Activated CD8-positive, alpha-beta T cell treated with anti-CD3 and anti-CD28 coated beads for 36 hours (primary cell): ENCODE measurements at regions not wholly inside any gene's neighbourhood (a gene's known extent, or its start where the extent isn't known, plus 50 kb on each side); places are given as distances from the start of the nearest gene placed in this dataset.

Experiments used
- ATAC-seq: fragments of 200-7000 bp; cut with Tn5 transposase; one replicate; pipeline ENCODE4 v1.10.0; 2021; ENCODE audit warnings: mild to moderate bottlenecking, moderate library complexity
- CTCF ChIA-PET: fragments of 350-600 bp; sonication (Branson Sonifier 250); formaldehyde crosslinking; loops from one replicate; lab custom pipeline; 2021; ENCODE audit warnings: antibody characterized with exemption; lab: Charles Lee
- POLR2A ChIA-PET: fragments of 350-600 bp; sonication (Branson Sonifier 250); formaldehyde crosslinking; loops from one replicate; lab custom pipeline; 2021; ENCODE audit warnings: antibody characterized with exemption; lab: Charles Lee
- DNase-seq: peaks from one replicate; pipeline ENCODE4 v3.0.0-alpha.2; 2020
- H3K27ac Mint-ChIP-seq: one replicate; pipeline ENCODE4 v1.8.0; 2021; ENCODE audit warnings: mild to moderate bottlenecking, mixed read lengths
- H3K27me3 Mint-ChIP-seq: one replicate; pipeline ENCODE4 v1.8.0; 2021; ENCODE audit warnings: mixed read lengths
- H3K36me3 Mint-ChIP-seq: one replicate; pipeline ENCODE4 v1.8.0; 2021; ENCODE audit warnings: low read depth, mixed read lengths
- H3K4me1 Mint-ChIP-seq: one replicate; pipeline ENCODE4 v1.8.0; 2021; ENCODE audit warnings: low read depth, mixed read lengths
- H3K4me3 Mint-ChIP-seq: one replicate; pipeline ENCODE4 v1.8.0; 2021; ENCODE audit warnings: mild to moderate bottlenecking, moderate library complexity, mixed read lengths
- H3K9me3 Mint-ChIP-seq: one replicate; pipeline ENCODE4 v1.8.0; 2021; ENCODE audit warnings: mixed read lengths
- CTCF ChIP-seq: fragments of 200-600 bp; IDR thresholded peaks from one replicate; pipeline ENCODE4 v1.8.0; 2022; ENCODE audit warnings: antibody characterized with exemption, mild to moderate bottlenecking
- intact Hi-C: fragments of 100-400 bp; cut with micrococcal nuclease; formaldehyde crosslinking; loops from one replicate; pipeline ENCODE4 v1.10.0; 2022

GRCh38 chr6:6411115-6411514 is 90.7 kb upstream of the F13A1 start:
- H3K9me3 Mint-ChIP-seq, result no peaks in the 10 kb centered on the region
- H3K27me3 Mint-ChIP-seq, result no peaks in the 10 kb centered on the region
- DNase-seq, result no peak
- POLR2A ChIA-PET, result no interaction called here
- no peak overlapping the region for H3K4me3 Mint-ChIP-seq
- CTCF ChIA-PET, result no interaction called here
- intact Hi-C loops, result no loop called here
- no peaks in the 10 kb centered on the region for H3K36me3 Mint-ChIP-seq
- no peak for ATAC-seq
- no peak for TF ChIP-seq CTCF
- no peaks in the 10 kb centered on the region for H3K4me1 Mint-ChIP-seq
- no peak overlapping the region for H3K27ac Mint-ChIP-seq

DNA sequence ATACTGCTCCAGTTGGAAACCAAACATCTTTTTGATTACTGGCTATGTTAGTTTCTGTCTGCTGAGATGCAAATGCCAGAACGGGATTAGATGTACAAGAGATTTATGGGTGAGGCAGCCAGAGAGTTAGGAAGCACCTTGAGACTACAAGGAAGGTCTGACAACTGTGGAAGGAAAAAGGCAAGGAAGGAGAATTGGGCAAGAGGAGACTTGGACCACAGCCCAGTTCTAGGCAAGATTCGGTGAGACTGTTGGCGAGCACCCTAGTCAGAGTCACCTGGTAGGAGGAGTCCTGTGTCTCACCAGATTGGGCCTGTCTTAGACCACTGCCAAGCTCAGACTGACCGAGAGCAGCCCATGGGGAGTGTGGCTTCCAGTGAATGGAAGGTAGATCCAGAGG is 91.8 kb upstream of the F13A1 start:
- CTCF ChIA-PET, result no interaction called here
- no peak for ATAC-seq

GRCh38 chr6:6412700-6413099 is 92.2 kb upstream of the F13A1 start:
- ChIA-PET POLR2A (no interaction called here), CTCF (no interaction called here)
- intact Hi-C loops, result no loop called here
- DNase-seq (no peak), ATAC-seq (no peak)
- no peaks in the 10 kb centered on the region for H3K36me3 Mint-ChIP-seq
- H3K4me1 Mint-ChIP-seq, result no peaks in the 10 kb centered on the region
- no peak overlapping the region for H3K27ac Mint-ChIP-seq
- no peaks in the 10 kb centered on the region for H3K27me3 Mint-ChIP-seq
- no peaks in the 10 kb centered on the region for H3K9me3 Mint-ChIP-seq
- no peak for TF ChIP-seq CTCF
- H3K4me3 Mint-ChIP-seq, result no peak overlapping the region

More for the DNA sequence above, 91.8 kb upstream of the F13A1 start:
- no peak for TF ChIP-seq CTCF
- intact Hi-C loops, result no loop called here
- Mint-ChIP-seq H3K4me1 (no peaks in the 10 kb centered on the region), H3K4me3 (no peak overlapping the region), H3K36me3 (no peaks in the 10 kb centered on the region), H3K27me3 (no peaks in the 10 kb centered on the region), H3K27ac (no peak overlapping the region), H3K9me3 (no peaks in the 10 kb centered on the region)
- no peak for DNase-seq
- POLR2A ChIA-PET, result no interaction called here

- intact Hi-C loops, result no loop called here
- H3K4me3 Mint-ChIP-seq, result no peak overlapping the region
- no peaks in the 10 kb centered on the region for H3K4me1 Mint-ChIP-seq
- DNase-seq, result no peak
- no peaks in the 10 kb centered on the region for H3K9me3 Mint-ChIP-seq
- no peak overlapping the region for H3K27ac Mint-ChIP-seq
- ATAC-seq, result no peak
- no peaks in the 10 kb centered on the region for H3K36me3 Mint-ChIP-seq
- CTCF ChIA-PET, result no interaction called here
- TF ChIP-seq CTCF, result no peak
- no peaks in the 10 kb centered on the region for H3K27me3 Mint-ChIP-seq
- POLR2A ChIA-PET, result no interaction called here
Measured at GRCh38 chr6:6414931-6415330, 94.5 kb upstream of the F13A1 start.

- ATAC-seq, result no peak
- POLR2A ChIA-PET, result no interaction called here
- Mint-ChIP-seq H3K36me3 (no peaks in the 10 kb centered on the region), H3K4me1 (no peaks in the 10 kb centered on the region), H3K4me3 (no peak overlapping the region), H3K9me3 (no peaks in the 10 kb centered on the region), H3K27ac (no peak overlapping the region), H3K27me3 (peaks cover 3% of the 10 kb centered on the region)
- intact Hi-C loops, result no loop called here
- CTCF ChIA-PET, result interaction anchor here (1.3 kb wide), 1 partner anchor 10 kb away, joined by 3 read pairs; no protein-coding TSS in a partner anchor
- no peak for DNase-seq
- TF ChIP-seq CTCF, result no peak
Measured at GRCh38 chr6:6417475-6417874, 97.0 kb upstream of the F13A1 start.
